Heart left ventricle (tissue), 13 donors: ENCODE measurements at regions not wholly inside any gene's neighbourhood (a gene's known extent, or its start where the extent isn't known, plus 50 kb on each side); places are given as distances from the start of the nearest gene placed in this dataset.

Experiments used
- POLR2A ChIP-seq, 2 donors: fragments of 450-650 bp; IDR thresholded peaks; one replicate each; pipeline ENCODE4 v1.6.1; 2017; ENCODE audit warnings: antibody characterized with exemption in 2 of 2, mild to moderate bottlenecking in 2 of 2, moderate library complexity in 2 of 2
- TF ChIP-seq, protein P1 (sequence below), 12 donors: fragments of 200-600 bp; sonication (generic) in 4 of 12; IDR thresholded peaks; one replicate each; pipeline versions ENCODE4 v1.5.0 to v1.8.0; 2018 to 2022; ENCODE audit warnings: antibody characterized with exemption in 12 of 12, mild to moderate bottlenecking in 5 of 12
- donor health status: ischemic (EF 13 %, LVEDD 7.1; RV severe dilation, severe dysfunction).
- donor health status: DM: no; HTN: yes; CAD: no.
- donor health status: DM: no; HTN: no; CAD: no.
- donor health status: ischemic (EF 25% LVEDD 6.9; RV normal size, moderate dysfunction).
- donor health status: ischemic (EF 25% LVEDD 5.7; RV mildly dilated, moderate dysfunction).
- donor health status: ischemic (EF 35%, LVEDD 5.7; RV mildly dilated, moderate dysfunction).
- donor health status: nonischemic (EF 11% LVEDD 7.7; RV severe dilation, severe dysfunction).
- donor health status: DM: yes; HTN: yes; CAD: no.
- donor health status: PGD.
- donor health status: ischemic (EF 29% LVEDD 5.4; RV normal size, mild dysfunction).
- donor health status: nonischemic (EF 23%, LVEDD 6.1; RV moderate dilation, normal function).

DNA sequence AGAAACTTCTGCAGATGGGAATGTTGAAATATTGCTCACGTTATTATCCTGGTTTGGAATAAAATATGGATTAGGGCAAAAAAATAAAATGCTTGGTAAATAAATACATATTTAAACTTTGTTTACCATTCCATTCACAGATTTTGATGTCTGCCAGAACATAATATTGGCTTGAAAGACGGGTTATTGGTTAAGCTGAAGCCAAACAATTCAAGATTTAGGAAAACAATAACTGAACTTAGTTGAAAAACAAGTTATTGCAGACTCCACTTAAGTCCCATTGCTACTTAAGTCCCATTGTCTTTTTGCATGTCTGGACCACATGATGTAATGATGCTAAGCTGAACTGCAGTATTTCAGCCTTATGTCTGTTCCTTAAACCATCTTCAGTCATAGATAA, 722.5 kb downstream of the FAT4 start:
- TF ChIP-seq, protein P1, sequence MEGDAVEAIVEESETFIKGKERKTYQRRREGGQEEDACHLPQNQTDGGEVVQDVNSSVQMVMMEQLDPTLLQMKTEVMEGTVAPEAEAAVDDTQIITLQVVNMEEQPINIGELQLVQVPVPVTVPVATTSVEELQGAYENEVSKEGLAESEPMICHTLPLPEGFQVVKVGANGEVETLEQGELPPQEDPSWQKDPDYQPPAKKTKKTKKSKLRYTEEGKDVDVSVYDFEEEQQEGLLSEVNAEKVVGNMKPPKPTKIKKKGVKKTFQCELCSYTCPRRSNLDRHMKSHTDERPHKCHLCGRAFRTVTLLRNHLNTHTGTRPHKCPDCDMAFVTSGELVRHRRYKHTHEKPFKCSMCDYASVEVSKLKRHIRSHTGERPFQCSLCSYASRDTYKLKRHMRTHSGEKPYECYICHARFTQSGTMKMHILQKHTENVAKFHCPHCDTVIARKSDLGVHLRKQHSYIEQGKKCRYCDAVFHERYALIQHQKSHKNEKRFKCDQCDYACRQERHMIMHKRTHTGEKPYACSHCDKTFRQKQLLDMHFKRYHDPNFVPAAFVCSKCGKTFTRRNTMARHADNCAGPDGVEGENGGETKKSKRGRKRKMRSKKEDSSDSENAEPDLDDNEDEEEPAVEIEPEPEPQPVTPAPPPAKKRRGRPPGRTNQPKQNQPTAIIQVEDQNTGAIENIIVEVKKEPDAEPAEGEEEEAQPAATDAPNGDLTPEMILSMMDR (IDR thresholded peaks at IDR 0.05) = no peak
- TF ChIP-seq POLR2A (IDR thresholded peaks at IDR 0.05) = no peak
